ENCODE measurements at regions not wholly inside any gene's neighbourhood (a gene's known extent, or its start where the extent isn't known, plus 50 kb on each side); places are given as distances from the start of the nearest gene placed in this dataset.
"Not testable (repeated sequence)": the region's sequence is repeated elsewhere in the genome, so short reads cannot be mapped to it uniquely, and the experiment has no call there.

- Histone ChIP-seq H3K9me3 (ENCODE audit: control insufficient read depth in 4 of 4, insufficient read depth in 3 of 4, low read length in 3 of 4) (no peaks in the 10 kb centered on the region), H3K27me3 (ENCODE audit: control insufficient read depth in 3 of 3, insufficient read depth in 3 of 3, low read length in 2 of 3) (no peaks in the 10 kb centered on the region), H3K27ac (ENCODE audit: low read depth in 1 of 2, low read length in 1 of 2) (no peak overlapping the region), H3K9ac (ENCODE audit: insufficient read depth in 1 of 2, low read length in 2 of 2) (no peak overlapping the region), H3K4me1 (ENCODE audit: control insufficient read depth in 5 of 5, insufficient read depth in 5 of 5, low read length in 5 of 5) (peaks cover 0 to 2% (median 0%) of the 10 kb centered on the region in 5 donors), H3K36me3 (ENCODE audit: control insufficient read depth in 4 of 4, insufficient read depth in 4 of 4, low read length in 4 of 4) (no peaks in the 10 kb centered on the region), H3K4me3 (no peak overlapping the region)
- no peak for TF ChIP-seq CTCF (IDR thresholded peaks at IDR 0.05; ENCODE audit: control extremely low read depth, extremely low read depth)
- ATAC-seq (ENCODE audit: insufficient read depth, low FRiP score) (no peak), DNase-seq (no peak)
Measured at GRCh38 chr5:82446809-82447208, 168.7 kb upstream of the RPS23 start.

GRCh38 chr5:82445726-82446335 lies 167.7 kb upstream of the RPS23 start:
- DNase-seq (no peak), ATAC-seq (ENCODE audit: insufficient read depth, low FRiP score) (no peak)
- H3K9ac ChIP-seq (ENCODE audit: insufficient read depth in 1 of 2, low read length in 2 of 2) = no peak overlapping the region
- WGBS, 2 donors = 77 to 86% methylated on average over 3 of the region's 3 CpGs
- no peaks in the 10 kb centered on the region for H3K27me3 ChIP-seq (ENCODE audit: control insufficient read depth in 3 of 3, insufficient read depth in 3 of 3, low read length in 2 of 3)
- no peaks in the 10 kb centered on the region for H3K9me3 ChIP-seq (ENCODE audit: control insufficient read depth in 4 of 4, insufficient read depth in 3 of 4, low read length in 3 of 4)
- H3K36me3 ChIP-seq (ENCODE audit: control insufficient read depth in 4 of 4, insufficient read depth in 4 of 4, low read length in 4 of 4) = no peaks in the 10 kb centered on the region
- H3K27ac ChIP-seq (ENCODE audit: low read depth in 1 of 2, low read length in 1 of 2) = no peak overlapping the region
- H3K4me3 ChIP-seq = no peak overlapping the region
- TF ChIP-seq CTCF (IDR thresholded peaks at IDR 0.05; ENCODE audit: control extremely low read depth, extremely low read depth) = no peak
- H3K4me1 ChIP-seq (ENCODE audit: control insufficient read depth in 5 of 5, insufficient read depth in 5 of 5, low read length in 5 of 5) = peaks cover 0 to 2% (median 0%) of the 10 kb centered on the region in 5 donors

- no peak for TF ChIP-seq CTCF (IDR thresholded peaks at IDR 0.05; ENCODE audit: control extremely low read depth, extremely low read depth)
- peak in 2 of 3 donors; percentile 85 to 94 for DNase-seq
- H3K27ac ChIP-seq (ENCODE audit: low read depth in 1 of 2, low read length in 1 of 2) = no peak overlapping the region
- no peaks in the 10 kb centered on the region for H3K27me3 ChIP-seq (ENCODE audit: control insufficient read depth in 3 of 3, insufficient read depth in 3 of 3, low read length in 2 of 3)
- H3K4me3 ChIP-seq = no peak overlapping the region
- ATAC-seq (ENCODE audit: insufficient read depth, low FRiP score) = no peak
- H3K9ac ChIP-seq (ENCODE audit: insufficient read depth in 1 of 2, low read length in 2 of 2) = peak overlapping the region in 1 of 2 donors; percentile 52
- H3K9me3 ChIP-seq (ENCODE audit: control insufficient read depth in 4 of 4, insufficient read depth in 3 of 4, low read length in 3 of 4) = no peaks in the 10 kb centered on the region
- H3K36me3 ChIP-seq (ENCODE audit: control insufficient read depth in 4 of 4, insufficient read depth in 4 of 4, low read length in 4 of 4) = no peaks in the 10 kb centered on the region
- peaks cover 0 to 5% (median 0%) of the 10 kb centered on the region in 5 donors for H3K4me1 ChIP-seq (ENCODE audit: control insufficient read depth in 5 of 5, insufficient read depth in 5 of 5, low read length in 5 of 5)
- WGBS, 2 donors = 52 to 68% methylated on average over 4 of the region's 4 CpGs
Measured at GRCh38 chr5:82439750-82440445, 161.7 kb upstream of the RPS23 start.

GRCh38 chr5:82437565-82437964 lies 159.4 kb upstream of the RPS23 start:
- not testable (repeated sequence) for H3K4me3 ChIP-seq; H3K27me3 ChIP-seq (ENCODE audit: control insufficient read depth in 3 of 3, insufficient read depth in 3 of 3, low read length in 2 of 3); H3K9me3 ChIP-seq (ENCODE audit: control insufficient read depth in 4 of 4, insufficient read depth in 3 of 4, low read length in 3 of 4); H3K9ac ChIP-seq (ENCODE audit: insufficient read depth in 1 of 2, low read length in 2 of 2); DNase-seq; H3K4me1 ChIP-seq (ENCODE audit: control insufficient read depth in 5 of 5, insufficient read depth in 5 of 5, low read length in 5 of 5); ATAC-seq (ENCODE audit: insufficient read depth, low FRiP score); H3K36me3 ChIP-seq (ENCODE audit: control insufficient read depth in 4 of 4, insufficient read depth in 4 of 4, low read length in 4 of 4); H3K27ac ChIP-seq (ENCODE audit: low read depth in 1 of 2, low read length in 1 of 2)
- 72 to 83% methylated on average over 4 of the region's 4 CpGs for WGBS, 2 donors
